HG02943 (cell line): ENCODE measurements at regions not wholly inside any gene's neighbourhood (a gene's known extent, or its start where the extent isn't known, plus 50 kb on each side); places are given as distances from the start of the nearest gene placed in this dataset.
A peak's percentile ranks its signal among the peaks of the same experiment; 100 is the strongest.

Experiments used
- ATAC-seq: cut with Tn5 transposase; IDR thresholded peaks from one replicate; pipeline ENCODE4 v1.9.1; 2021; ENCODE audit warnings: mild to moderate bottlenecking, low read depth, moderate library complexity; ENCODE audit not compliant: unreplicated experiment

DNA sequence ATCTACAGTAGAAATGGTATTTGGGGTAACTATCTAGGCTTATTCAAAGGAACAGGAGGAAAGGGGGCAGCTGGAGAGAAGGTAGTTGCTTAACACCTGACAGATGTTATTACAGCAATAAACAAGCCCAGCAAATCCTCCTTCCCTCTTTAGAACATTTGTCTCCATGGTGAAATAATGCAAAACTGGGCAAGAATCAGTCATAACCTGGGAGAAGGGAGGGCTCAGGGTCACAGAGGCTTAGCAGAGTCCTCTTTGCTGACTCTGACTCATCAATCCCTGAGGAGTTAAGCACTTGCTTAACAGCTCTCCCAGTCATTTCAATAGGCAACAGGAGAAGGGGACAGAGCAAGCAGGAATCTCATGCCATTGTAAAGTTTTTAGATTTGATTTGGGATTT is 230.3 kb downstream of the IBTK start:
- no peak for ATAC-seq

DNA sequence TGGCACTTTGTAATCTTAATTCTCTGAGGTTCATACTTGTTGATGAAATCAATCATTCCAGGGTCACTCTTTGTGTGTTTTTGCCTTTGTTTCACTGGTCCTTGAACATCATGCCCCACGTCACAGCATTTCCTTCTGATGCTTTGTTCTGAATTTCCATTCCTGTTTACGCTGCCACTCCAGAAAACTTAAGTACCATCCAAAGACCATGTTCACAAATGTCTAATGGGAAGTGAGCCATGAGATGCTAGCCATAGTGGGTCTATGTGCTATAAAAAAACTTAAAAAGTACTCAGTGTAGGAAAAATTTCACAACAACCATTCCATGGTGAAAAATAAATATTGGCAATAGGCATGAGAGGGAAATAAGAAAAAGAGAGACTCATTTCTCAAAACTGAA is 232.0 kb downstream of the IBTK start:
- ATAC-seq: no peak

DNA sequence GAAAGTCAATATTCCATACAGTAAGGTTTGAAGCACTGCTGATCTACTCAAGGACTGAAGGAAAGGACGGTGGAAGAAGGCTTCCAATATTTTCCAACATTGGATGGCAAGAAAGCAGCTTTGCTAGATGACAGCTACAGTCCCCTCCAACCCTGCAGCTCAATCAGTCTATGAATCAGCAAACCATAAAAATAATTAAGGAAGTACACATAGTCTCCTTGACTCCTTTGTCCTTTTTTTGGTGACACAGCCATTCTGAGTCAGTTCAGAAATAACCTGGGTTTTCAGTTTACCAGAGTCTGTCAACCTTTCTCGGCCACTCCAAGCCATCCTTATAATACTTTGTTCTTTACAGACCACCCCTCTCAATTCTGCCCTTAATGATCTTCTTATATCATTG is 232.5 kb downstream of the IBTK start:
- ATAC-seq: no peak

DNA sequence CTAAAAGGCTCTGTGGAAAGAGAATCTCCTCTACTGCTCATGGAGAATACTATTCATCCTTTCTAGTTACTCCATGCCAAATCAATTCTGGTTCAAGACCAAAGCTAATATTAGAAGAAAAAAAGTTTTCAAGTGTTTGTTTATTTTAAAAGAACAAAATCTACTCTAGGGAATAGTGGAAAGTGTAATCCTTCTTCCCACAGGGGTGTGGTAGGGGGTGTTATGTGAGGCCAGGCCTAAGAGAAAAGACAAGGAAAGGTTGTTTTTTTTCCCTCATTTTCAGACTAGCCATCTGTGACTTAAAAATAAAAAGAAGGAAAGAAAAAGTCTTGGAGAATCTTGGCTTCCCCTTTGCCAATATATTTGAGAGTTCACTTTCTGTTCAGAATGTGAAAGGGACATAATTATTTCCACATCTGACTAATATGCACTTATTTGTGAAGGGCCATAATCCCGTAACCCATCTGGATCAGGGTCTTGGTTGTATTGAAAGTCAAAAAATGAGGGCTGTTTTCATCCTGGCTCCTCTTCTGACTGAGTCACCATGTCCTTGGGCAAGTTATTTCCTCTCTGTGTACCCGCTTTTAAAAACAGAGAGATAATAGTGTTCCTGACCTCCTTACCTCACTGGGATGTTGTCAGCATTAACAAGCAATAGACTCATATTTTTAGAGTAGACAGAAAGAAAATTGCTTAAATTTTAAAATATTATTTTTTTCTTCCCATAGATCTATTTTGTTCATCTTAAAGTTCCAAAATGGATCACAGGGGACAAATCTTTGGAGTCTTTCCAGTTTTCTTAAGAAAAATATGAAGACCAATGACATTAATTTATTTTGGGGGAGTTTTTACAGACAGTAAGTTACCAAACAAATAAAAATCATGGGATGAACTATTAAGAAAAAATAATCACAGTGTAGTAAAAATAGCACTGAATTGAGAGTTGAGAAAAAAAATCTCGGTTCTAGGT is 233.7 kb downstream of the IBTK start:
- no peak for ATAC-seq

DNA sequence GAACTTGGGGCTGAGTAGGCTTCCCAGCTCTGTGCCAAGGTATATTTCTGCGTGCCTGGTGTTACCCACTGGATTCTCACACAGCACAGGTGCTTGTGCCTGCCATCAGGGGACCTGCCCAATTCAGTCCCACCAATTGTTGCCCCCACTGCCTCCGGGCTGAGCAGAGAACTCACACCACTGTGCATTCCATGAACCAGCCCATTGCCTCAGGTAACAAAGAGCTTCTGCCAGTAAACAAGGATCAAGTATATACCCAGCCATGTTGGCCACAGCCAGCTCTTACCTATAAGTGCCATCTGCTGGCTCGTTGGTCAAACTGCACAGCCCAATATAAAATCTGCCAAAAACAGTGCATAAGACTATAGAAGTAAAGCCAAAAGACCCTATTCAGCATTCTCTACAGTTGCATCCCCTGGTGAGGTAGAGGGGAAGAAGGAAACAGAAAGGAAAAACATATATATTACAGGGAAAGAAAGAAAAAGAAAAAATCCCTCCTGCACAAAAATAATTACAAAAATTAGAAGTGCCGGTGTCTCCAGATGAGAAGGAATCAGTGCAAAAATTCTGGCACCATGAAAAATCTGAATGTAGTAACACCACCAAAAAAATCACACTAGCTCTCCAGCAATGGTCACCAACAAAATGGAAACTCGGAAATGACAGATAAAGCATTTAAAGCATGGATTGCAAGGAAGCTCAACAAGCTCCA is 241.4 kb downstream of the IBTK start:
- no peak for ATAC-seq

DNA sequence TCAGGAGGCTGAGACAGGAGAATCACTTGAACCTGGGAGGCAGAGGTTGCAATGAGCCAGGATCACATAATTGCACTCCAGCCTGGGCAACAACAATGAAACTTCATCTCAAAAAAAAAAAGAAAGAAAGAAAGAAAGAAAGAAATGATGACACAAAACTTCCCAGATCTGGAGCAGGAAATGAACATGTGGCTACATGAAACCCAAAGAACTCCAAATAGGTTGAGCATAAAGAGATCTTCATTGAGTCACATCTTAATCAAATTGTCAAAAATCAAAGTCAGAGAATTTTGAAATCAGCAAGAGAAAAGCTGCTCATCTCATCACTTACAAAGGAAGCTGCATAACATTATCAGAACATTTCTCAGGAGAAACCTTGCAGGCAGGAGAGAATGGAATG is 247.0 kb downstream of the IBTK start:
- no peak for ATAC-seq

DNA sequence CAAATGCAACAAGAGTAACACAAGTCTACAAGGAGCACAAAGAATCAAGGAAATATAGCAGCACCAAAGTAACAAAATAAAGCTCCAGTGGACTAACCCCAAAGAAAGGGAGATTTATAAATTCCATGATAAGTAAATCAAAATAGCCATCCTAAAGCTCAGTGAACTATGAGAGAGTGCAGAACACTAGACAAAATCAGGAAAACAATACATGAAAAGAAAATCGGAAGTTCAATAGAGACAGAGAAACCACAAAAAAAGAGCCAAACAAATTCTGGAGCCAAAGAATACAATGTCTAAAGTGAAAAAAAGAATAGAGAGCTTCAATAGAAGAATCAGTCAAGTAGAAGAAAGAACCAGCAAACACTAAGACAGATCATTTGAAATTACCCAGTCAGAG is 247.3 kb upstream of the TENT5A start:
- no peak for ATAC-seq

DNA sequence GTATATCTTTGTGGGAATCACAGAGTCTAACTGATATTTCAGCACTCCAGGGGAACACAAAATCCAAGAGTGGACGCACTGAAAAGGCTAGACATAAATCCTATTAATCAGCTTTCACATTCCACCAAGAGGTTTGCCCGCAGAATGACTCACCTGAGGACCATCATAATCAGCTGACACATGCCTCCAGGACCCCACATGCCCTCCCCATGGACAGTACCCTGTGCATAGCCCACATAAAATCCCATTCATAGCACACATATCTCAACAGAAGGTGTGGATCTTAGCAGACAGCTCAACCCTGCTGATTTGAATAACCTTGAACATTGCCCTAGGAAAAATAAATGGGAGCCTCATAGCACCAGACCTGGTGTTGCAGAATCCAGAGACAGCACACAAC is 246.8 kb upstream of the TENT5A start:
- no peak for ATAC-seq

DNA sequence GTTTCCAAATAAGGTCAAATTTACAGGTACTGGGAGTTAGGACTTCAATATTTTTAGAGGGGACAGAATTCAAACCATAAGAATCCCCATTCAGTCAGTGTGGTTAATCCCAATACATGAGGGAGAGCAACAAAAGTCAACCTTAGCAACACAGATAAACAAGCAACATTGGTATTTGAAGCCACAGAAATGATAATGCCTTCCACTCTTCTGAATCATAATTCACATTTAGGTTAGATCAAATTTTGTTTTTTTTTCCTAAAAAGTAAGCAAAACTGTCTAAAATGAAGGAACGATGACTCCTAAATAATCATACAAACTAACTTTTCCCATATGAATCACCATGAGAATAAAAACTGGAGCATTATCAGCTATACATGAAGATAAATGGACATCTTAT is 246.0 kb upstream of the TENT5A start:
- ATAC-seq: no peak

DNA sequence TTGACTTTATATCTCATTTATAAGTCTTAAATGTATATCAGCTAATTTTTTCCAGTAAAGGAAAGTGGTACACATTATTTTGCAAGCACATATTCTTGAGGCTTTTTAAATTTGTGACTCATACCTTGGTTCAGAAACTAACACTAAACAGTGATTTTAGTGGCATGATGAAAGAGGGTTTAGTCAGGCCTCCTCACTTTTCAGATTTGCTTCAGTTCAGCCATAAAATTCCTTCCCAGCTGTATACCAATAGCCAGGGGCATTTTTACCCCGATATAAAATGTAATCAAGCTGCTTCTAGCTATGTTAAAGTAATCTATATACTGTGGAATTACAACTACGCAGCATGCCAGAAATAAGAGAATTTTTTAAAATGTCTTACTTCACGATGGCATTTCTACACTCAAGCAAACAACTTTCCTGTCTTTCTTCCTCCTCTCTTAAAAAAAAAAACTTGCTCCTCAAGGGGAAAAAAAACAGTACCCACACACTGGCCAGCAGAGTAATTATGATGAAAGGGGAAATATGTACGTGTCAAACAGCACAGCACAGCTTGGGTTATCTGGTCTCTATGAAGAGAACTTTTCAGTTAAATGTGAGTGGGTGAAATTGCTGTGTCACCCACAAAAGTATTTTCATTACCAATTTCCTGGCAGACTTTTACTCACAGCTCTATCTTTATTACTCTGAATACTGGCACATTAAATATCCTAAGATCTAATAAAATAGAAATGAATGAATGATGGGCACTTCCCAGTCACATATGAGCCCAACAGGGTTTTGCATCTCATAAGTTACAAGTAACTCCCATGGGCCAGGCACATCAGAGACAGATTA is 244.8 kb upstream of the TENT5A start:
- no peak for ATAC-seq

DNA sequence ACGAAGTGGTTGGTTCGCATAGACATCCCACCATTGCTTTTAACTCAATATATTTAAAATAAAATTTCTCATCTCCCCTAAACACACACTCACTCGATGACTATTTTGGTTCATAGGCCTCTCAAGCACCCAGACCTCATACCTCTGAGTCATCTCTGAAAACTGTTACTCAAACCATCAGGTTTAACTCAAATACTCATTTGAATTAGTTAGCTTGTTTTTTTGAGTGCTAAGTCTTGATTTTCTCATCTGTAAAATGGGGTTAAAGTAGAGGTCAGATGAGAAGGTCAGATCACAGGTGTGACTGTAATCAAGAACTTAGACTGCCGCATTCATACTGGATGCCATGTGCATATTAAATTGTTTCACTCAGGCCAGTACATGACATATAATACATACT is 243.9 kb upstream of the TENT5A start:
- no peak for ATAC-seq

DNA sequence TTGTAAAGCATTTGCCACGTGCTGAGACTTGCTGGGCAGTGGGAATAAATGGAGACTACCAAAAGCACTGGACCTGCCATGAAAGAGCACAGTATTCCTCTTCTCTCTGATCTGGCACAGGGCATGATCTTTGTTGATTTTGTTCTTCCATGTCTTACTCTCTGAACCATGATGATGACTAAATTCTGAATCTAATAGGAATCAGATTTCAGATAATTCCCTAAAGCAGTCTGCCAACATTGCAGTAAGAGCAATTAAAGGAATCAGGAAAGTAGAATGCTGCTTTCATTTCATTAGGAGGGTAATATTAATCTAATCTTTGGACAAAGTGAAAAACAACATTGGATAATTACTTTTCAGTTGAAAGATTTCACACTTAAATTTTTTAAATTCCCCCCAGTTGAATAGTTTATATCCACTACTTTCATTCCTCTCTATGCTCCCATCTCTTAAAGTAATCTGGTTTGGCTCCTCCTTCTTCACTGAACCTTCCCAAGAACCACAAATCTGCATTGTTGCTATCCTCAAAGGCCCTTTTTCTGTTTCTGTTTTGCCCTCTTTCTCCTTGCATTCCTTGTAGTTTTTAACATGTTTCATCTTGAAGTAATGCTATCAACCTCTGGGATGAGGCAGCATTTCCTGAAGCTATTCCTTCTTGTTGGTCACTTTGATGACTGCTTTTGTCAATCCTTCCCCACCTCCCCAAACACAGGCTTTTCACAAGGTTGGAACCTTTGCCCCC is 243.2 kb upstream of the TENT5A start:
- ATAC-seq: no peak

DNA sequence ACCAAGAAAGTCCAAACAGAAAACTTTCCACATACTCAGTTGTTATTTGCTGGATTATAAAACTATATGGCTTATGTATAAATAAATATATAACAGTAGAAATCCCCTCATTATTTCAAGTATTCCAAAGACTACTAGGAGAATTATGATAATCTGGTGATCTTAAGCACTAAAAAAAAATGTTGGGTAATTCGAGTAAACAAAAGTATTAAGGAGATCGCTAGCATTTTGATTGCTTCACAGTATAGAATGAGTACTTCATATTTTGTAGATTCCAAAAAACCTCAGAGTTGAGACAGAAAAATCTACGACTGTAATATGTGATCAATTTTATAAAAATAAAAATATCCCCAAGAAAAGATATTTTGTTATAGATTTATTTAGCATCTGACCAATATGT is 236.4 kb upstream of the TENT5A start:
- no peak for ATAC-seq

DNA sequence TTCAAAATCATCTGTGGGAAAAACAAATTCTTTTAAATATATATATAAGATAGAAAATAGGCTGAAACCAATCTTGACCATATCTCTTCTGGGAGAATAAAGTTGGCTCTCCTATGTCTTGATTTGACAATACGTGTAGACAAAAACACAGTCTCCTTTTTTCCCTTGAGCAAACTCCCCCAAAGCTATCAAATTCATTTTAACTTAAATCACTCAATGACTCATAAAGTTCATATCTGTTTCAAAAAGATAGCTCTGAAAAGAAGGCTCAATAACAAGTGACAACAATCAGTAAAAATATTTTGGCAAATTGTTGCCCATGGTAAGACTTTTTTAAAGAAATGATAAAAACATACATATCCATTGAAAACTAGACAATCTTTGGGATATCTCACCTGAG is 236.0 kb upstream of the TENT5A start:
- no peak for ATAC-seq

DNA sequence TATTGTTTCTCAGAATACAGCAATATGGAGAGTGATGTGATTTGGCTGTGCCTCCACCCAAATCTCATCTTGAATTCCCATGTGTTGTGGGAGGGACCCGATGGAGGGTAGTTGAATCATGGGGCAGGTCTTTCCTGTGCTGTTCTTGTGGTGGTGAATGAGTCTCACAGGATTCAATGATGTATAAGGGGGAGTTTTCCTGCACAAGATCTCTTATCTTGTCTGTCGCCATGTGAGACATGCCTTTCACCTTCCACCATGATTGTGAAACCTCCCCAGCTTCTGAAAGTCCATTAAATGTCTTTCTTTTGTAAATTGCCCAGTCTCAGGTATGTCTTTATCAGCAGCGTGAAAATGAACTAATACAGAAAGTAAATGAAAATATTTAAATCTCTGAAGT is 234.8 kb upstream of the TENT5A start:
- ATAC-seq: no peak

DNA sequence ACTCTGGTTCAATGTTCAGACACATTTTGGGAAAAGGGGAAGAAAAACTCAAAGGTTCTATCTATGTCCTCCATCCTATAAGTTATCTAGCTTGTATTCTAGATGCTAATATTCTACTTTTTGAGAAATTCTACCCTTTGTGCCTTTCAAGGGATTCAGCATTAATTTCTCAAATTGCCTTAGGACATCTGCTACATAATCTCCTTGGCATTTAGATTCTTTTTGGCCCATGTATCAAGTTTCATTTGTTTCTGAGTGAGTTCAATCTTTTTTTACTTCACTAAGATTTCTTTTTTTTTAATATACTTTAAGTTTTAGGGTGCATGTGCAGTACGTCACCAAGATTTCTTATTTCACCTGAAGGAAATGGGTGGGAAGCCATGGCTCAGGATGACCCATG is 232.7 kb upstream of the TENT5A start:
- no peak for ATAC-seq

DNA sequence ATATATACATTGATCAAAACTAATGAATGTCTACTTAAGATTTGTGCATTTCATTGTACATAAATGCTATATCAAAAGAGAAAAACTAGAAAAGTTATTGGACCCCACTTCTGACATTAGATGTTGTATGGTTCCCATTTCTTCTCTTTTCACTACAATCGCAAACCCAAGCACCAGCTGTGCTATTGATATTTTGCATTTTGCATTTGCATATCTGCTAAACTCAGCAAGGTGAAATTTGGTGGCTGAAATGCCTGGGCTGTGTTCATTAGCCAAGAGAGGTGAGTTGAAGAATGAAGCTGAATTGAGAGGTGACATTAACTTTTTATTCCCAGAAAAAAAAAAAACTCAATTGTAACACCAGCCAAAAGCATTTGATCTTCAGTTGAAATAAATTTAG is 232.1 kb upstream of the TENT5A start:
- ATAC-seq: peak; percentile 62

DNA sequence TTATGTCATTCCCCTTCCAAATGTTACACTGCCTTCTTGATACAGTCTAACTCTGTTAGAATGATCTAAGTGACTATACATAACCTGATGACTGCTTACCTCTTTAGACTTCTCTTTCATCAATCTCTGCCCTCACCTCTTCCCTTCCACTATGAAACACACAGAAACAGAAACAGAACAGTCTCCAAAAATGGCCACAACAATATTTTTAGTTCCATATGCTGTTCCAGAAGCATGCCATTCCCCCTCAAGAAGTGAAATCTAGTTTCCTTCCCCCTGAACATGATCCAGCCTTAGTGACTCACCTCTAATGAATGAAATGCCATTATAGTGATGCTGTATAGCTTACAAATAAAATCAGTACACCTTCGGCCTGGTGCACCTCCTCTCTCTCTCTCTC is 229.3 kb upstream of the TENT5A start:
- no peak for ATAC-seq

DNA sequence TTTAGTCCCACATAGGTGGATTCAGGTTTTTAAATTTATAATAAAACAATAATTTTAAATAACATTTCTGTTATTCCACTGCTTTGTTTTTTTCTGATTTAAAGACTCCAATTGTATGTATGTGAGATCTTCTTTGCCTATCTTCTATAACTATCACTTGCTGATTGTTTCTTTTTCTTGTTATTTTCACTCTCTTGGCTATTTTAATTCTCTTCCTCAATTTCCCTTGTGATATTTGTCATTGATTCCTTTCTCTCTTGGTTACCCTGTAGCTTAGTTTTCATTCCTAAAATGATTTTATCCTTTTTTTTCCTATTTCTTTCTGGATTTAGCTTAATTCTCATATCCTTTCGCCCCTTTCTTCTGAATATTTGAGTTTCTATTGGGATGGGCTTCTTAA is 227.3 kb upstream of the TENT5A start:
- no peak for ATAC-seq

DNA sequence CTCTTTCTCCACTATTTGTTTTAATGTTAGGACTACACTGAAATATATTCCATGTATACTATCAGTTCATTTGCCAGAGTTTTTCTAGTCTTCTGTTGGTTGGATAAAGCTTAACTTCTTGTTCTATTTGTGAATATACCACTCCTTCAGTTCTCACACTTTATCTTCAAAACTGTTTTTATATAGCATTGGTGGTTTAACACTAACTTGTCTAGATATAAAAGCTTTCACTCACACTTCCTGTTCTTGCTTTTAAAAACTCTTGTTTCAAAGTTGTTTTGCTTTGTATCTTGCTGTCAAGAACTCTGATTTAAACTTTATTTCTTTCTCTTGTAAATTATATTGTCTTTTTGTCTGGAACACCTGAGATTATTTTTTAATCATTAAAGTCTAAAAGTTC is 226.8 kb upstream of the TENT5A start:
- no peak for ATAC-seq
